Testis (tissue), 2 donors: ENCODE measurements at regions not wholly inside any gene's neighbourhood (a gene's known extent, or its start where the extent isn't known, plus 50 kb on each side); places are given as distances from the start of the nearest gene placed in this dataset.

Experiments used
- CTCF ChIP-seq, 3 experiments: fragments of 450-650 bp in 2 of 3; fragments of 200-600 bp in 1 of 3; sonication (generic) in 1 of 3; IDR thresholded peaks; one replicate each; pipeline ENCODE4 v1.5.1; 2016 to 2019; ENCODE audit warnings: antibody characterized with exemption in 3 of 3, mild to moderate bottlenecking in 2 of 3, moderate library complexity in 1 of 3
- POLR2A ChIP-seq: fragments of 450-650 bp; IDR thresholded peaks from one replicate; pipeline ENCODE4 v1.6.1; 2017; ENCODE audit warnings: antibody characterized with exemption, mild to moderate bottlenecking, moderate library complexity

DNA sequence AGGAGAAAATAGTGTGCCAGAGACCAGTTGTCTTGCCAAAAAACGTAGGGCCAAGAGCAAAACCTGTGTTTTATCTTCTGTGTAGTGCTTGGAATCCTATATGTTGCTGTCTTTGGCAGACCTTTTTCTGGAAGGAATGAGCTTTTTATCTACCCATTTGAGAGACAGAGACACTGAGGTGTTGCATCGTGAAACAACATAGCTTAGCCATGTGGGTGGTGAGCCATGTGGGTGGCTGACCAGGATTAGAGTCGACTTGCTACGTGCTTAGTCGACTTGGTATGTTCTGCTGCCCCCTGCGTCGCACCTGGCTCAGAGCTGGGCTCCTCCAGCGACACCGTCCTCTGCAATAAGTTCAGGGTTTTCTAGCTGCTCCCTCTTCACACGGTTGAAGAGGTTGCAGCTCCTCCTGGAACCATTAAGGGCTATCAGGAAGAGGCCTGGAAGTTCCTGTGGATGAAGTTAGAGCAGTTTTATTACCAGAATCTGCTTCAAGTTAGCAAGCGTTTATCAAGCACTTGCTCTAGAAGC is 175.8 kb downstream of the SH2D4B start:
- no peak for TF ChIP-seq CTCF (IDR thresholded peaks at IDR 0.05)
- TF ChIP-seq POLR2A, result no peak
